HG03558 (cell line): ENCODE measurements at regions not wholly inside any gene's neighbourhood (a gene's known extent, or its start where the extent isn't known, plus 50 kb on each side); places are given as distances from the start of the nearest gene placed in this dataset.

Experiments used
- ATAC-seq: cut with Tn5 transposase; IDR thresholded peaks from one replicate; pipeline ENCODE4 v1.9.1; 2021; ENCODE audit warnings: moderate number of reproducible peaks; ENCODE audit not compliant: unreplicated experiment; ENCODE audit errors: extremely low read depth

DNA sequence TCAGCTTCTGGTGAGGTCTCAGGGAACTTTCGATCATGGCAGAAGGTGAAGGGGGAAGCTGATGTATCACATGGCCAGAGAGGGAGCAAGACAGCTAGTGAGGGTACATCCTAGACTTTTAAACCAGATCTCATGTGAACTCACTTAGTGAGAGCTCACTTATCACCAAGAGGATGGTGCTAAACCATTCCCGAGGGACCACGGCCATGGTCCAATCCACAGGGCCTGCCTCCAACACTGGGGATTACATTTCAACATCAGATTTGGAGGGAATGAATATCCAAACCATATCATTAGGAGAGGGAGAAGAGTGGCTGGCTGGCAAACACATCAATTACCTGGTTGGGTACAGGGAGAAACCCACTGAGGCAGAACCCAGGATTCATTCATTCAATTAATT lies 75.7 kb upstream of the HAAO start:
- ATAC-seq = no peak

DNA sequence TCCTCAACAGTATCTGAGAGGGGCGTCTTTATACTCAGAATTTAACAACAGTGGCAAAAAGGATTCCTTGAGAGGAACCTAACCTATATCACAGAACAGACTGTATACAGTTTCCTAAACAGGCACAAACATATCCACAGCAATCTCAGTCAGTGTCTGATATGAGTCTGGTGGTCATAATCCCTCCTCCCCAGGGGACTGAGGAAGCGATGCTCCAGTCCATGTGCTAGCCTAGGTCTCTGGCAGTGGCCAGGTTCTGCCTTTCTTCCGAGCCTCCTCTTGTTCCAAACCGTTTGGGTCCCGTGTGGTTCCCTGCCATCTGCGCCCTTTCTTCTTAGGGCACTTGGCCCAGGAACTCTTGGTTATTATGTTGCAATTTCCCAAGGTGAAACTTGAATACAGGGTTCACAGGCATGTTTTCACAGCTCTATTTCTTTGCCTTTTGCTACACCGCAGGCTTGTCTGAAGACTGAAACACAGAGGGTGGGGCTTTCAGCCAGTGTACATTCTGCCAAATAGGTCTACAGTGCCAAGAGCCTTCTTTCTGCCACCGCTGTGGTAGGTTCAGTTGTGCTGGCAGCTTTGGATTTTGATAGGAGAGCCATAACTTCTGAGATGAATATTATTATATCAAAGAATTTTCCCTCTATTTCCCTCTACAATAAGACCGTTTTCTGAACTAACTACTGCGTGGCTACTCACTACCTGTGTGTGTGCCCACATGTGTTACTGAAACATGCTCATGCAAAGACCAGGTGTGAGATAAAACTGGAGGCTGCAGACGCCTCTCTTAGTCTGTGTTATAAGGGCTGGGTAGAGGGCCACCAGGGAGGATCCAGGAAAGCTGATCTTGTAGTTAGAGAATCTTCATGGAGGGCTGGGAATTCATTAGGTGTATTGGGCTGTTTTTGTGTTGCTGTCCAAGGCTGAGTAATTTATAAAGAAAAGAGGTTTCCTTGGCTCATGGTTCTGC lies 75.0 kb upstream of the HAAO start:
- ATAC-seq = no peak

DNA sequence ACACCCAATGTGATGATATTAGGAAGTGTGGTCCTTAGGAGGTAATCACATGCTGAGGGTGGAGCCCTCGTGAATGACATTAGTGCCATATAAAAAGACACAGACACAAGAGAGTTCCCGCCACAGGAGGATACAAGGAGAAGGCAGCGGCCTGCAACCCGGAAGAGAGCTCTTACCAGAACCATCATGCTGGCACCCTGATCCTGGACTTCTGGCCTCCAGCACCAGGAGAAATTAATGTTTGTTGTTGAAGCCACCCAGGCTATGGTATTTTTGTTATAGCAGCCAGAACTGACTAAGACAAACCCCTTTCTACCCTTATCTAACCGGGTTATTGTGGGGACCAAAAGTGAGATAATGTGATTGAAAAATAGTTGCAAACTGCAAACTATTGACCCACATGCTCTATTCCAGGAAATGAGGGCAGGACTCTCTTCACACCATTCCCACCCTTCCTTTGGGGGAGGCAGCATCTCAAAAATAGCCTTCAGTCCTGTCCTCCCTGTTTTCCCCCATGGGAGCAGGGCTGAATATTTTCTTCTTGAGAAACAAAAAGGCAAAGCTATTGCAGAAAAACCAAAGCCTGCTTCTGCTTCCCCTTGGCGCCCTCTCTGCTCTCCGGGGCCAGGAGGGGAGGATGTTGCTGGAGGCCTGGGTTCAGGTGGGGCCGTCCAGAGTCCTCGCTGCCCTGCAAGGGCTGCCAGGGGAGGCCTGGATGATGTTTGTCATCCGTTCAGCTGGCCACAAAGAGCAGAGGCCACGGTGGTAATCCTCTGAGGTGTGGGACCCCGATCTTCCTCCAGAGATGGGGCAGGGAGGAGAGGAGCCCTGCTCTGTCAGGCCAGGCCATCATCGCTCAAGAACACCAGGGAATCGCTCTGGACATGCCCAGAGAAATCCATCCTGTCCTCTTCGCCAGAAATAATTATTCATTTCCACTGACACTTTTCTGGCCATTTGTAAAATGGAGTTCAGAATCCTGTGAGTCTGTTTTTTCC lies 73.8 kb upstream of the HAAO start:
- ATAC-seq = no peak

DNA sequence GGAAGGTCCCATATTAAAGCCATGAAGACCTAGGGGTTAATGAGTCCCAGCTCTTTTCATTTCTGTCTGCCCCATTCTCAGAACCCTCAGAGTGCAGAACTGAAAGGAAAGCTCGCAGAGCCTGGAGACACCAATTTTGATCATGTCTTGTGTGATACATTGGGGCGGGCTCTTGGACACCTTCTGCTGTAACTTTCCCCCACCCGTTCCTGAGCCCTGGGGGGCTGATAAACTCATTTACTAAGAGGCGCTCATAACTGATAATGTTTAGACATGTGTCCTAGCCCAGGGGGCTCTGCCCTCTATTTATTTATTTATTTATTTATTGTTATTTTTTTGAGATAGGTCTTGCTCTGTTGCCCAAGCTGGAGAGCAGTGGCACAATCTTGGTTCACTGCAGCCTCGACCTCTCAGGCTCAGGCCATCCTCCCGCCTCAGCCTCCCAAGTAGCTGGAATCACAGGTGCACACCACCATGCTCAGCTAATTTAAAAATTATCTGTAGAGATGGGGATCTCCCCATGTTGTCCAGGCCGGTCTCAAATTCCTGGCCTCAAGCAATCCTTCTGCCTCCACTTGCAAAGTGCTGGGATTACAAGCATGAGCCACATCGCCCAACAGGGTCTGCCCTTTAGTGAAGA lies 72.4 kb upstream of the HAAO start:
- no peak for ATAC-seq

DNA sequence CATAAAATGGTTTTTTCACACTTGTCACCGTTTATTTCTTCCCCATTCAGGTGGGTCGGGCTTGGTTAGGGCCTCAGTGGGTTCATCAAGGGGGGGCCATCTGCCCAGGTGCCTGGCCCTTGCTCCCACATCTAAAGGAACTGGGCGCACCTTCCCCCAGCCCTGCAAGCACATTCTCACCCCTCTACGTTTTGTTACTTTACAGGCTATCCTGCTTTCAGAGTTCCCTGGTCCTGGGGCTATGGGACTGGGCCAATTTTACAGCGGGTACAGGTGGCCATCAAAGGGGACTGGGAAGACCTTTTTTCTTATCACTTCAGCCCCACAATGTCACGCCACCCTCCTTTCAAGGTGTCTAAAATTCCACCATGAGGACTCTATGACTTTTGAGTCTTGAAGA lies 71.8 kb upstream of the HAAO start:
- no peak for ATAC-seq

DNA sequence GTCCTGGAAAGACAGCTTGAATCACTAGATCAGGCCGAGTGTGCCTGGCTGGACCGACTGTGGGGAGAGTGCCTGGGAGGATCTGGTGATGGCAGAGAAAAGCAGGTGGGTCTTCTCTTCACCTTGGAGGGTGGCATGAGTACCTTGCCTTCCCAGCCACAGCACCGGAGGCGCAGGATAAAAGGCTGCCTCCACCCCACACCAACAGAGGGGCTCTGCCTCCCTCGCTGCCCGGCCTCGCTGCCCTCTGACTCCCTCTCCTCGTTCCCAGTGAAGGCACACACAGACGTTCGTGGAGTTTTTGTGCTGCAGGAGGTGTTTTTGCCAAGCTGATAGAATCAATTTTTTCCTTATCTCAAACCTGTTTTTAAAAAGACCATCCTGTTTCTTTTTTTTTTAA lies 71.4 kb upstream of the HAAO start:
- ATAC-seq = no peak

DNA sequence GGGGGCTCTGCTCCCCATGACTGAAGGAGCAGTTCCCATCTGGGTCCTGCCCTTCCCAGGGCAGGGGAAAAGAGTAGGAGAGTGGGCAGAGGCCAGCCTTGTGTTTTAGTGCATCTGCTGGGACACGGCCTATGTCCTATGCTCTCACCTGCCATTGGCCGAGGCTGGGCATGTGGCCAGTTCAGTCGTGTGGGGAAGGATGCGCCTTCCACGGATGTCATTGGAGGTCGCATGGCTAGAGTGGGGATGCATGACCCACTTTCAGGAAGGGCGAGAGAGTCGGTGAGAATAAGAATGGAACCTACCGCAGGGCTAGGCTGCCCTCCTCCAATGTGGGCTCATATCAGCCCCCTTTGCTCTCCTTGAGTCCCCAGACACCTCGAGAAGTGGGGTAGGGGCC lies 70.9 kb upstream of the HAAO start:
- no peak for ATAC-seq

DNA sequence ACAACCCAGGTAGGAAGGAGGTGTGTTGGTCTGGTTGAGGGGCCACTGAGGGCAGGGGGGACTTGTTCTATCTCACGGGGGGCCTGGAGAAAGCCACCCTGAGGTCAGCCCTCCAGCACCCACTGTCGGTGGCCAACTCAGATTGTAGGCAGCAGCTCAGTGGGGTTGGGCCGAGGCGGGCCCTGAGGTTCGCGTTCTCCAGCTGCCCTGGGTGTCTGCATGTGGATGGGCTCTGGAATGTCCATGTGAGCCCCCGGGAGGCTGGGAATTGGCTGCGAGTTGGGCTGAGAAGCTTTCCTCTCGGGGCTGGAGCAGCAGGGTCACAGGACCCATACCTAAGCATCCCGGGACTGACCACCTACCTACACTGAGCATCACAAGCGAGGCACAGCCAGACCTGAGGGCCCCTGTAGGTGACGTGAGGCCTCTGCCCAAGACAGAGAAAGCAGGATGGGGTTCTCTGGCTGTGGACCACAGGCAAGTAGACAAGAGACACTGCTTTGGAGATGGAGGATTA lies 70.3 kb upstream of the HAAO start:
- no peak for ATAC-seq

DNA sequence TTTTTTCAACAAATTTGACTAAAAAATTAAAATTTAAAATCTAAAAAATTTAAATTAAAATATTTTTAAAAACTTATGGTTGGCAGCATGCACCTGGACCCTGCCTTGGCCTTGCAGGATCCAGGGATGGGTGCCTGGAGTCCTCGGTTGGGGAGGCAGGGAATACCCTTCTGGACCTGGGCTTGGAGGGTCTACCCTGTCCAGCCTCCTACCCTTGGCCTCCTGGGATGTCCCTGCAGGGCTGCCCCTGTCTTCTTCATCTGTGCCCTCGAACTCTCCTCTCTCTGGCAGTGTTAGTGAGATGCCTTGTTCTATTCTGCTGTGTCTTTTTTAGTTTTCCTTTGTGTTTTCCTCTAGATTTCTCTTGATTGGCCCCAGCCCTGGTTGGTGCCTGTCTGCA lies 68.9 kb upstream of the HAAO start:
- ATAC-seq = no peak

DNA sequence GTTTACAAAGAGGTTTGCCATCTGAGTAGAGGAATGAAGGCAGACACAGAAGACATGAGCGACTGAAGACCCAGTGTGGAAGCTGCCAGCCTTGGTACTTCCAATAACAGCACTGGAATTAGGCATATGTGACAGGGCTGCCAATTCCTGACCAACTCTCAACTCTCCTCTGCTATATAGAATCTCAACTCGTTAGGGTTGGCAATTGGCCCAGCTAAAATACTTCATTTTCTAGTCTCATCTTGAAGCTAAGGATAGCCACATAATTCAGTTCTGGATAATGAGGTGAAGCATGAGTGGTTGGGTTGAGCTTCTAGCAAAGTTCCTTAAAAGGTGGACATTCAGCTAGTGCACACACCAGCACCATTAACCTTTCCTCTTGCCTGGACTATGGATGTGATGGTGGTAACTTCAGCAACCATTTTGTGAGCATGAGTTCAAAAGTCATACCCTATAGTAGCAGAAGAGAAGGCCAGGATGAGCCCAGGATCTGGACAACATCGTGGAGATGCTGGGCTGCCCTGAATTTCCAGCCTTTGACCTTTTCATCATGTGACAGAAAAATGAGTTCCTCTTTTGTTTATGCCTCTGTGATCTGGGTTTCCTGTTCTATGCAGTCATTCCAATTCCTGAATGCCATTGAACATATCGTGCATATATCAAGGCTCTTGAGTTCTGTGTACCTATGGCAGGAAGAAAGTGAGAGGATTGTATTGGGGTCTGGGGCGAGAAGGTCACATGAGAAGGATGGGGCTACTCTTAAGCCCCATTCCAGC lies 68.1 kb upstream of the HAAO start:
- no peak for ATAC-seq

DNA sequence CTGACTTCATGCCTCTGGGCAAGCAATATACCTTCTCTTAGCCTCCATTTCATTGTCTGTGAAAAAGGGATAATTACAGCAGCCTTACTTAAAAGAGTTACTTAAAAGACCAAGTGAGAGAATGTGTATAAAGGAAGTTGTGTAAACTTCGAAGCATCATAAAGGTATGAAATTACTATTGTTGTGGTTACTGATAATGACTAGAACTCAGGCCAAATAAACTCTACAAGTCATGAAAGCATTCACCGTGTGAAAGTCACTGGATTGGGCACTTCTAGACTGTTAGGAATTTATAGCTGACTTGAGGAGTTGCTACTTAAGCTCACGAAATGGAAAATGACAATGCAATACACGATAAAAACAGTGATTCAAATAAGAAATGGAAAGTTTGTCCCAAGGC lies 67.4 kb upstream of the HAAO start:
- ATAC-seq = no peak

DNA sequence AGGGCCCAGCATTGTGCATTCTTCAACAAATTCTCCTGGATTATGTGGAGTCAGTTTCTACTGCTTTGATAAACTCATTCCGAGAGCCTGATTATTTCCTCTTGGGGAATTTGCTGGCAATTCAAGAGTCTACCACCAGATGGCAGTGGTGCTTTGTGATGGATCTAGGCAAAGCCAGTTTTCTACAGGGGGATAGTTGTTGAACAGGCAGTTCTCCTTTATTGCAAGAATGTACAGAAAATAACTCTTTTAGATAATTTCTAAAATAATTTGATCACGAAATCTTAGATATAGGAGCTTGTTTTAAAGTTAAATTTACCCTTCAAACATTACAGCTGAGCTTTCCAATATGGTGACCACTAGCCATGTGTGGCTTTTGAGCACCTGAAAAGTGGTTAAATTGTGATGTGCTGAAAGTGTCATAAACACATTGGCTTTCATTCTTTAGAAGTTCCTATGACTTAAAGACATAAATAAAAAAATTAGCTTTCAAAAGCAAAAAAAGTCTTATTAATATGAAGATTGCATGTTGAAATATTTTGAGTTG lies 66.7 kb upstream of the HAAO start:
- no peak for ATAC-seq

DNA sequence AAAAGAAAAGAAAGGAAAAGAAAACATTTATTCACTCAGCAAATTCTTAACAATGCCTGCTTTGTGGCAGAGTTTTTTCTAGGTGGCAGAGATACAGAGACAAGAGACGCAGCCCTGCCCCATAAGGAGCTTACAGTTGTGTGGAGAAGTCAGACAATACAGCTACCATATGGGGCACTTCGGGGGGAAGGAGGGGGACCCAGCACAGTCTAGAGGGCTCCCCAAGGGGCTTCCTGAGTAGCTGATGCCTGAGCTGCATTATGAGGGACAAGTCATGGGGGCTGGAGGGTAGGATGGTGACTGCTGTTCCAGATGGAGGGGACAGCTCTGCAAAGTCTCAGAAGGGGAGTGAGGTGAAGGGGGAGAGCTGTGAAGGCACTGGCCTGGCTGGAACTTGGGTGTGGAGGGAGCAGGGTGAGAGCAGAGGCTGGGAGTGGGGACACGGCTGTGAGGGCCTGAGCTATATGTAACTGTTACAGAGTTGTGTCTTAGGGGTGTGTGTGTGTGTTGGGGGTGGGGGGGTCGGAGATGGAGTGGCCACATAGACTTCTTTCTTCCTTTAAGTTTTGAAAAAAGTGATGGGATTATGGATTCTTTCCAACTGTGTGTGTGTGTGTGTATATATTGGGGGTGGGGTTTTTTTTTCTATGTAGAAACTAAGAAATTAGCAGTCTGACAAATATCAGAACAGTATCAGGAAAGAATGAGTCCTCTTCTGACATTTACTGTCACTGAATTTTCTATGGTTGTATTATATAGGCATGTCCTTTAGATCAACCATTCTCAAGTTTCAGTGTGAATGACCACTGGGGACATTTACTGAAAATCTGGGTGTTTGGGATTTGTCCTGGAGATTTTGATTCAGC lies 66.0 kb upstream of the HAAO start:
- no peak for ATAC-seq

DNA sequence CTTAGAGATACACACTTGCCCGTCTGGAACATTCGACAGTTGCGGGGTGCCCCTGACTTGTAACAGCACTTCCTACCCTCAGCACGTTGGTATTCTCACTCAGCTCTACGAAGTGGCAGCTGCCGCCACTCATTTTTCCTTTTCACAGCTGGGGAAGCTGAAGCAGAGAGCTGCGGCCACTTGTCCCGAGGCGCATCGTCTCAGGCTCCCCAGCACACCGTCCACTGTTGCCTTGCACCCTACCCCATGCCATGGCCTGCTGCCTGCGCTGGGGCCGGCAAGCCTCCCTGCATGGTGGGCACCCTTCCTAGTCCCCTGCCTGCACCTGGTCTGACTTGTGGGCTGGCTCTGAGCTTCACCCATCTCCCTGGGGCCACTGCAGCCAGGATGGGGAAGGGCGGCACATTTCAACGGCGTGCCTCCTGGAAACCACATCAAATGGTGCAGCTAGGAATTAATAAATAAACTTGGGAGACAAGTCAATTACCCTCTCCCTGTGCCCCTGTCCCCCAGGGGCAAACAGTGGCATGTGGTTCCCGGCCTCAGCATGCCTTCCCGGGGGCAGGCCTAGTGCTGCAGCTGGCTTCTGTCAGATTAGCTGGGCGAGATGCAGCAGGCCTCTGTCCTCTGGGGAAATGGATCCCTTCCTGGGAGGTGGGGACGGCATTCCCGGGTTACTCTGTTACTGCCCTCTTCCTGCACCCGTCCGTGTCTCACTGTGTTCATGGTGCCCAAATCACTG lies 64.7 kb upstream of the HAAO start:
- ATAC-seq = no peak

DNA sequence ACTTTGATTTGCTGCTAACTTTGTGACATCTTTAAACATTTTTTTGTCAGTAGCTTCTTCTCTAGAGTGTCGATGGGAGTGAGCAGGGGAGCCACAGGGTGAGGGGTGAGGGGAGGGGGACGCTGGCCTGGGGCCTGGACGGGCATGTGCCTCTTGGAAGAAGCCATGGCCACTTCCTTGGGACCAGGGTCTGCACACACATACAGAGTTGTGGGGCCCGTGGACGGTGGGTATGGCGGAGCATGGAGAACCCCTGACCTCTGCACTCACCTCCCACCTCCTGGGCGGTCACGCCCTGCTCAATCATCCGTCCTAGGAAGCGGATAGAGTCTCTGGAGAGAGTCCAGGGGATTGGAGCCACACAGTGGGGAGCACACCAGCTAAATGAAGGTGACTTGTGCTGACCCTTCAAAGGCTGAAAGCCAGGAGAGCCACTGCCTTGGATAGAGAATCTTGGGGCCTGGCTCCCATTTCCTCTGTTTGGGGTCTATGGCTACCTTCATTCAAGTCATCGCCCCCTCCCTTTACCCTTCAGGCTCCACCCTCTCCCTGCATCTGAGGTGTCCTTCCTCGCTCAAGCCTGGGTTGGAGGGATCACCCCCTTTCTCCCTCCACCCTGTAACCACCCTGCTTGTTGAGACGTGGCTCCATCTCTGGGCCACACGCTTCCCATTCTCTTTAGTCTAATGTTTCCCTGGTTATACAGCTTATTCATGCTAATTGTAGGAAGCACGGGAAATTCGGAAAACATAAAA lies 63.9 kb upstream of the HAAO start:
- ATAC-seq = no peak

DNA sequence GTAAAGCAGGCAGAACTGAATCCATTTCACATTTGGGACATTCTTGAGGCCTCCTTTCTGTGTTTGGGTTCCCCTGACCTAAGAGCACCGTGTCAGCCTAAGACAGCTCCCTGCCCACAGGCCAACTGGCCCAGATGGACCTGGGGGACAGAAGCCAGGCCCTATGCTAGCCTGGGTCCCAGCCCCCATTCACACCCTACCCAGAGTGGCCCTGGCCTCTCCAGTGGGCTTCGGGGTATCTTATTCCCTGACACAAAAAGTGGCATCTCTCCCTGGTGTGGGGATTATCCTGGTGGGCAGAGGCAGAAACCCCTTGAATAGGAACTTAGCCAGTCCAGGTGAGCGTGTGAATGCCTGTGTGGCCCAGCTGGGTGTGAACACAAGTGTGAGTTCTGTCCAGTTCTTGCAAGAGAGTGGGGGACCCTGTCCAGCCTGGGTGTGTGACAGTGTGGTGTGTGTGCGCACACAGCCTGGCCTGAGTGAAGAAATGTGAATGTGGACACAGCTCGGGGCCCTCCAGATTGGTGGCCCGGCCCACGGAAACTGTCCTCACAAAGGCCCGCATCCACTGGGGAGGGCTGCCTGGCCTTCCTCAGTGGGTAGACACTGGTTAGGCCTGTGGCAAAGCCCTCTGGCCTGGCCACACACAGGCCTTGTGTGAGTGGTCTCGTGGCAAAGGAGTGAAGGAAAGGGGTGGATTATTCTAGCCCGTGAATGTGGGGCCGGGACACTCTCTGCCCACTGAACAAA lies 63.0 kb upstream of the HAAO start:
- ATAC-seq = no peak
